CD14-positive monocyte (primary cell): ENCODE measurements at regions not wholly inside any gene's neighbourhood (a gene's known extent, or its start where the extent isn't known, plus 50 kb on each side); places are given as distances from the start of the nearest gene placed in this dataset.
"Not testable (repeated sequence)": the region's sequence is repeated elsewhere in the genome, so short reads cannot be mapped to it uniquely, and the experiment has no call there.

Experiments
- DNase-seq, 3 donors: peaks; one replicate each; pipeline ENCODE4 v3.0.0-alpha.2; 2011 to 2022
- H2AFZ ChIP-seq: 2 replicates; pipeline ENCODE4 v1.6.0; 2012; ENCODE audit warnings: mild to moderate bottlenecking, low read depth, low read length, inconsistent platforms; ENCODE audit not compliant: insufficient read depth, poor library complexity, severe bottlenecking
- H3K27ac ChIP-seq, 2 donors: 1 replicate in 1 of 2; 2 replicates in 1 of 2; pipeline ENCODE4 v1.5.1; 2012 to 2013; ENCODE audit warnings: low read length in 2 of 2, control low read depth in 1 of 2, inconsistent platforms in 1 of 2, low read depth in 1 of 2, mild to moderate bottlenecking in 1 of 2
- H3K27me3 ChIP-seq, 2 donors: one replicate each; pipeline versions ENCODE4 v1.6.0 to v1.6.1; 2011 to 2013; ENCODE audit warnings: low read length in 2 of 2; ENCODE audit not compliant: control insufficient read depth in 2 of 2, insufficient read depth in 2 of 2
- H3K36me3 ChIP-seq, 2 donors: replicated peaks in 1 of 2; 1 replicate in 1 of 2; 2 replicates in 1 of 2; pipeline versions ENCODE4 v1.5.1 to v1.6.1; 2012 to 2013; ENCODE audit warnings: low read length in 2 of 2, control low read depth in 1 of 2, inconsistent platforms in 1 of 2, mild to moderate bottlenecking in 1 of 2; ENCODE audit not compliant: insufficient read depth in 2 of 2, control insufficient read depth in 1 of 2
- H3K4me1 ChIP-seq, 2 donors: 1 replicate in 1 of 2; 2 replicates in 1 of 2; pipeline versions ENCODE4 v1.5.1 to v1.6.1; 2012 to 2013; ENCODE audit warnings: low read length in 2 of 2, control low read depth in 1 of 2, inconsistent platforms in 1 of 2, mild to moderate bottlenecking in 1 of 2, moderate library complexity in 1 of 2; ENCODE audit not compliant: insufficient read depth in 2 of 2, control insufficient read depth in 1 of 2
- H3K4me2 ChIP-seq: replicated peaks from 2 replicates; pipeline ENCODE3; 2012; ENCODE audit warnings: low read length, moderate library complexity, mild to moderate bottlenecking; ENCODE audit not compliant: poor library complexity, severe bottlenecking; ENCODE audit errors: extremely low read depth
- H3K4me3 ChIP-seq, 3 experiments: fragments of 200-600 bp in 1 of 3; sonication (generic) in 1 of 3; replicated peaks in 1 of 3; 1 replicate in 2 of 3; 2 replicates in 1 of 3; pipeline ENCODE4 v1.5.1; 2011 to 2013; ENCODE audit warnings: low read length in 3 of 3, mild to moderate bottlenecking in 3 of 3, control low read depth in 2 of 3, low read depth in 2 of 3, inconsistent platforms in 1 of 3, moderate library complexity in 1 of 3
- H3K79me2 ChIP-seq: 2 replicates; pipeline ENCODE4 v1.6.0; 2012; ENCODE audit warnings: mild to moderate bottlenecking, control low read depth, inconsistent platforms, low read length, moderate library complexity; ENCODE audit not compliant: insufficient read depth
- H3K9ac ChIP-seq: 2 replicates; pipeline ENCODE4 v1.6.0; 2017; ENCODE audit warnings: low read length, mild to moderate bottlenecking; ENCODE audit not compliant: insufficient read depth, poor library complexity, severe bottlenecking
- H3K9me3 ChIP-seq, 2 donors: replicated peaks in 1 of 2; 1 replicate in 1 of 2; 2 replicates in 1 of 2; pipeline versions ENCODE4 v1.5.1 to v1.6.1; 2012 to 2013; ENCODE audit warnings: low read length in 2 of 2, control low read depth in 1 of 2; ENCODE audit not compliant: control insufficient read depth in 1 of 2, insufficient read depth in 1 of 2
- H4K20me1 ChIP-seq: 2 replicates; pipeline ENCODE4 v1.6.0; 2012; ENCODE audit warnings: mild to moderate bottlenecking, low read length, control low read depth, moderate library complexity; ENCODE audit not compliant: insufficient read depth
- H3K27ac Mint-ChIP-seq, 7 donors: one replicate each; pipeline ENCODE4 v1.8.0; 2020; ENCODE audit warnings: mild to moderate bottlenecking in 7 of 7, mixed read lengths in 7 of 7, moderate library complexity in 6 of 7, inconsistent platforms in 2 of 7
- H3K27me3 Mint-ChIP-seq, 3 donors: one replicate each; pipeline ENCODE4 v1.8.0; 2021 to 2022; ENCODE audit warnings: low read depth in 3 of 3, mild to moderate bottlenecking in 3 of 3, mixed read lengths in 3 of 3, moderate library complexity in 3 of 3, inconsistent platforms in 1 of 3
- H3K36me3 Mint-ChIP-seq, 2 donors: one replicate each; pipeline ENCODE4 v1.8.0; 2020; ENCODE audit warnings: mixed read lengths in 2 of 2, inconsistent platforms in 1 of 2, mild to moderate bottlenecking in 1 of 2
- H3K4me1 Mint-ChIP-seq: one replicate; pipeline ENCODE4 v1.8.0; 2020; ENCODE audit warnings: mild to moderate bottlenecking, mixed read lengths
- H3K4me3 Mint-ChIP-seq, 2 donors: one replicate each; pipeline ENCODE4 v1.8.0; 2020; ENCODE audit warnings: mild to moderate bottlenecking in 2 of 2, mixed read lengths in 2 of 2, moderate library complexity in 1 of 2
- H3K9me3 Mint-ChIP-seq, 7 donors: one replicate each; pipeline ENCODE4 v1.8.0; 2020 to 2022; ENCODE audit warnings: mixed read lengths in 7 of 7, mild to moderate bottlenecking in 6 of 7, moderate library complexity in 6 of 7, inconsistent platforms in 2 of 7
- CTCF ChIP-seq: fragments of 200-600 bp; IDR thresholded peaks from one replicate; pipeline ENCODE4 v1.8.0; 2022; ENCODE audit warnings: antibody characterized with exemption, mild to moderate bottlenecking
- WGBS: methylation state at CpG from one replicate; pipeline ENCODE4 v1.1.5; 2013; ENCODE audit warnings: missing lambda C conversion rate; ENCODE audit not compliant: insufficient coverage; 5-methylcytosine and 5-hydroxymethylcytosine counted together
- intact Hi-C, 2 donors: fragments of 100-400 bp; cut with micrococcal nuclease; formaldehyde crosslinking; loops; one replicate each; pipeline versions ENCODE4 v1.15.0 to v1.15.1; 2023

- Mint-ChIP-seq H3K27ac (no peak overlapping the region), H3K9me3 (peaks cover 0 to 3% (median 0%) of the 10 kb centered on the region in 7 donors), H3K36me3 (no peaks in the 10 kb centered on the region), H3K27me3 (no peaks in the 10 kb centered on the region), H3K4me1 (no peaks in the 10 kb centered on the region), H3K4me3 (no peak overlapping the region)
- Histone ChIP-seq H3K27ac (no peak overlapping the region), H3K4me1 (no peaks in the 10 kb centered on the region), H3K9me3 (no peaks in the 10 kb centered on the region), H2AFZ (no peak overlapping the region), H3K4me3 (no peak overlapping the region), H3K4me2 (no peak overlapping the region), H3K9ac (no peak overlapping the region), H3K79me2 (no peaks in the 10 kb centered on the region), H3K36me3 (no peaks in the 10 kb centered on the region), H4K20me1 (no peaks in the 10 kb centered on the region), H3K27me3 (no peaks in the 10 kb centered on the region)
- DNase-seq: no peak
- 100% methylated on average over 8 of the region's 13 CpGs for whole genome bisulfite sequencing
- TF ChIP-seq CTCF: no peak
- intact Hi-C loops: no loop called here
Observed at GRCh38 chr13:50468849-50469669, 374.4 kb downstream of the DLEU7 start.

GRCh38 chr13:50473050-50473449 is 370.4 kb downstream of the DLEU7 start:
- H3K4me1 ChIP-seq, H3K4me3 ChIP-seq, H3K4me1 Mint-ChIP-seq, H3K27ac Mint-ChIP-seq, H3K9ac ChIP-seq, intact Hi-C loops, H3K36me3 Mint-ChIP-seq, H3K79me2 ChIP-seq, H4K20me1 ChIP-seq, DNase-seq, H3K36me3 ChIP-seq, H3K4me3 Mint-ChIP-seq, H3K27ac ChIP-seq, H3K4me2 ChIP-seq, H3K9me3 Mint-ChIP-seq, H2AFZ ChIP-seq, H3K27me3 Mint-ChIP-seq, H3K27me3 ChIP-seq, H3K9me3 ChIP-seq: not testable (repeated sequence)
- no CpG with 5 or more reads among the region's 3 CpGs for WGBS
